IMR-90 (cell line): ENCODE measurements at regions not wholly inside any gene's neighbourhood (a gene's known extent, or its start where the extent isn't known, plus 50 kb on each side); places are given as distances from the start of the nearest gene placed in this dataset.
A peak's percentile ranks its signal among the peaks of the same experiment; 100 is the strongest.

Source experiments
- ATAC-seq: fragments of 200-7000 bp; cut with Tn5 transposase; 2 replicates; pipeline ENCODE4 v1.9.1; 2020; ENCODE audit warnings: low read depth, mild to moderate bottlenecking, moderate library complexity
- BruUV-seq: library from RNA; stranded (reverse); fragments of 400-500 nt; replicated peaks from 2 replicates; lab custom pipeline; 2021; lab: Mats Ljungman, UMichigan
- CTCF ChIA-PET: fragments of 300-600 bp; formaldehyde crosslinking; extraction: SDS; loops from one replicate; lab custom pipeline; 2021; ENCODE audit warnings: antibody characterized with exemption; lab: Yijun Ruan, JAX
- POLR2A ChIA-PET: fragments of 300-600 bp; sonication (Branson Sonifier 250); formaldehyde crosslinking; loops from one replicate; lab custom pipeline; 2022; ENCODE audit warnings: antibody characterized with exemption; ENCODE audit not compliant: unreplicated experiment; lab: Charles Lee
- DNase-seq: peaks from one replicate; pipeline ENCODE4 v3.0.0; 2013
- H2AFZ ChIP-seq: replicated peaks from 2 replicates; pipeline ENCODE3; 2013; ENCODE audit warnings: low read length, mild to moderate bottlenecking; ENCODE audit not compliant: poor library complexity
- H2AK5ac ChIP-seq: 2 replicates; pipeline ENCODE4 v1.6.1; 2013; ENCODE audit warnings: low read depth, low read length, inconsistent platforms
- H2AK9ac ChIP-seq: replicated peaks from 2 replicates; pipeline ENCODE3; 2013; ENCODE audit warnings: mild to moderate bottlenecking, low read depth, low read length, moderate library complexity; ENCODE audit not compliant: poor library complexity
- H2BK120ac ChIP-seq: 2 replicates; pipeline ENCODE4 v1.6.1; 2013; ENCODE audit warnings: low read depth, low read length, inconsistent platforms
- H2BK15ac ChIP-seq: 3 replicates; pipeline ENCODE4 v1.6.1; 2013; ENCODE audit warnings: low read depth, low read length, inconsistent platforms
- H2BK20ac ChIP-seq: 2 replicates; pipeline ENCODE4 v1.6.1; 2013; ENCODE audit warnings: low read depth, mild to moderate bottlenecking, inconsistent platforms, low read length, moderate library complexity
- H2BK5ac ChIP-seq: 2 replicates; pipeline ENCODE4 v1.6.1; 2013; ENCODE audit warnings: mild to moderate bottlenecking, low read depth, low read length, inconsistent platforms; ENCODE audit not compliant: poor library complexity, severe bottlenecking
- H3K14ac ChIP-seq: replicated peaks from 2 replicates; pipeline ENCODE4 v1.6.1; 2013; ENCODE audit warnings: low read depth, low read length, inconsistent platforms
- H3K18ac ChIP-seq: 2 replicates; pipeline ENCODE4 v1.6.1; 2013; ENCODE audit warnings: low read depth, low read length, control low read depth
- H3K23ac ChIP-seq: 2 replicates; pipeline ENCODE4 v1.6.1; 2013; ENCODE audit warnings: low read depth, low read length, inconsistent platforms
- H3K27ac ChIP-seq: 2 replicates; pipeline ENCODE4 v1.5.1; 2013; ENCODE audit warnings: mild to moderate bottlenecking, control low read depth, low read length; ENCODE audit not compliant: insufficient read depth
- H3K27me3 ChIP-seq: 2 replicates; pipeline ENCODE4 v1.6.1; 2013; ENCODE audit warnings: low read length; ENCODE audit not compliant: control insufficient read depth, insufficient read depth
- H3K36me3 ChIP-seq: 2 replicates; pipeline ENCODE4 v1.6.1; 2013; ENCODE audit warnings: low read length, mixed read lengths; ENCODE audit not compliant: control insufficient read depth, insufficient read depth
- H3K4ac ChIP-seq: 2 replicates; pipeline ENCODE4 v1.6.1; 2013; ENCODE audit warnings: low read depth, low read length, inconsistent platforms
- H3K4me1 ChIP-seq: 2 replicates; pipeline ENCODE4 v1.6.1; 2013; ENCODE audit warnings: low read length, mixed read lengths; ENCODE audit not compliant: control insufficient read depth, insufficient read depth
- H3K4me2 ChIP-seq: 2 replicates; pipeline ENCODE4 v1.6.1; 2013; ENCODE audit warnings: low read depth, mild to moderate bottlenecking, control low read depth, low read length, moderate library complexity
- H3K4me3 ChIP-seq: 2 replicates; pipeline ENCODE4 v1.5.1; 2013; ENCODE audit warnings: low read depth, mild to moderate bottlenecking, control low read depth, low read length, moderate library complexity; ENCODE audit not compliant: insufficient read depth
- H3K56ac ChIP-seq: 2 replicates; pipeline ENCODE4 v1.6.1; 2013; ENCODE audit warnings: low read length, inconsistent platforms; ENCODE audit not compliant: insufficient read depth; ENCODE audit errors: extremely low read depth
- H3K79me1 ChIP-seq, 2 experiments: 2 replicates each; pipeline ENCODE4 v1.6.1; 2013; ENCODE audit warnings: low read length in 2 of 2, inconsistent platforms in 1 of 2, low read depth in 1 of 2
- H3K9ac ChIP-seq: 2 replicates; pipeline ENCODE4 v1.6.1; 2013; ENCODE audit warnings: low read depth, low read length, control low read depth
- H3K9me1 ChIP-seq: 2 replicates; pipeline ENCODE4 v1.6.1; 2013; ENCODE audit warnings: low read length, inconsistent platforms; ENCODE audit not compliant: insufficient read depth
- H3K9me3 ChIP-seq: 2 replicates; pipeline ENCODE4 v1.6.1; 2013; ENCODE audit warnings: low read length; ENCODE audit not compliant: control insufficient read depth, insufficient read depth
- H4K20me1 ChIP-seq: 2 replicates; pipeline ENCODE4 v1.6.1; 2013; ENCODE audit warnings: low read length, inconsistent platforms; ENCODE audit not compliant: insufficient read depth
- H4K5ac ChIP-seq: 2 replicates; pipeline ENCODE4 v1.6.1; 2013; ENCODE audit warnings: mild to moderate bottlenecking, low read depth, low read length, control low read depth
- H4K8ac ChIP-seq, 2 experiments: 2 replicates each; pipeline ENCODE4 v1.6.1; 2013; ENCODE audit warnings: low read depth in 2 of 2, low read length in 2 of 2, control low read depth in 1 of 2, inconsistent platforms in 1 of 2
- H4K91ac ChIP-seq: 2 replicates; pipeline ENCODE4 v1.6.1; 2013; ENCODE audit warnings: low read depth, low read length, inconsistent platforms; ENCODE audit not compliant: insufficient read depth
- CHD1 ChIP-seq: IDR thresholded peaks from 2 replicates; pipeline ENCODE4 v1.6.1; 2012; ENCODE audit warnings: low read depth, low read length, improper control_type of control experiment
- CTCF ChIP-seq: conservative IDR thresholded peaks from 2 replicates; pipeline ENCODE4 v1.5.1; 2012; ENCODE audit warnings: mild to moderate bottlenecking, low read depth, low read length, improper control_type of control experiment
- ELK1 ChIP-seq: fragments of 150-350 bp; IDR thresholded peaks from 2 replicates; pipeline ENCODE4 v1.6.1; 2016; ENCODE audit warnings: low read depth, mild to moderate bottlenecking, low read length, moderate library complexity, borderline replicate concordance
- FOS ChIP-seq: fragments of 150-350 bp; IDR thresholded peaks from 2 replicates; pipeline ENCODE4 v1.6.1; 2016; ENCODE audit warnings: low read depth, low read length
- MXI1 ChIP-seq: IDR thresholded peaks from 2 replicates; pipeline ENCODE4 v1.6.1; 2012; ENCODE audit warnings: low read depth, mild to moderate bottlenecking, low read length, moderate library complexity, borderline replicate concordance
- POLR2A ChIP-seq: IDR thresholded peaks from 2 replicates; pipeline ENCODE4 v1.6.1; 2012; ENCODE audit warnings: mild to moderate bottlenecking, low read depth, low read length
- RCOR1 ChIP-seq: IDR thresholded peaks from 2 replicates; pipeline ENCODE4 v1.6.1; 2012; ENCODE audit warnings: mild to moderate bottlenecking, low read length, improper control_type of control experiment; ENCODE audit not compliant: insufficient replicate concordance
- SMC3 ChIP-seq: fragments of 150-350 bp; IDR thresholded peaks from 2 replicates; pipeline ENCODE4 v1.6.1; 2016; ENCODE audit warnings: low read depth, mild to moderate bottlenecking, antibody characterized with exemption, low read length, moderate library complexity
- WGBS, 2 experiments: methylation state at CpG; one replicate each; pipeline versions ENCODE4 v1.1.5 to v1.1.7; 2013; ENCODE audit warnings: missing lambda C conversion rate in 2 of 2; ENCODE audit not compliant: insufficient read length in 1 of 2; ENCODE audit errors: extremely low coverage in 2 of 2; 5-methylcytosine and 5-hydroxymethylcytosine counted together
- dilution Hi-C: fragments of 300-500 bp; cut with HindIII; formaldehyde crosslinking; loops from one replicate; pipeline ENCODE4 v1.14.3; 2018; ENCODE audit warnings: low sequenced_read_pairs; ENCODE audit not compliant: unreplicated experiment
- in situ Hi-C: fragments of 300-500 bp; cut with MboI; formaldehyde crosslinking; loops from 3 replicates; pipeline ENCODE4 v1.14.3; 2019; ENCODE audit warnings: low sequenced_read_pairs, inconsistent platforms, mixed read lengths
- intact Hi-C: fragments of 100-400 bp; cut with micrococcal nuclease; formaldehyde crosslinking; loops from 2 replicates; pipeline ENCODE4 v1.10.0; 2022

- no peak overlapping the region for H3K9ac ChIP-seq
- dilution Hi-C loops = no loop called here
- H3K14ac ChIP-seq = no peak overlapping the region
- peak overlapping the region; percentile 40 for H3K4me3 ChIP-seq
- no peak overlapping the region for H2BK5ac ChIP-seq
- peaks cover 24% of the 10 kb centered on the region for H3K27me3 ChIP-seq
- H3K4me2 ChIP-seq = peak overlapping the region; percentile 69
- no peak overlapping the region for H3K23ac ChIP-seq
- H2BK120ac ChIP-seq = no peak overlapping the region
- no peak overlapping the region for H3K18ac ChIP-seq
- in situ Hi-C loops = no loop called here
- no peak overlapping the region for H2BK15ac ChIP-seq
- peak overlapping the region; percentile 34; the same call in 1 of the 2 replicates for H2BK20ac ChIP-seq
- peak overlapping the region; percentile 90 for H2AFZ ChIP-seq
- no peaks in the 10 kb centered on the region for H3K36me3 ChIP-seq
- H4K5ac ChIP-seq = no peak overlapping the region; the same call in 1 of the 2 replicates
- peak; percentile 93 for DNase-seq
- no peak overlapping the region for H4K91ac ChIP-seq
- H4K20me1 ChIP-seq = 0 out of 2 replicates have a peak, but pooled peaks cover 4% of the 10 kb centered on the region
- intact Hi-C loops = no loop called here
- ATAC-seq = peak; percentile 99
- ChIA-PET CTCF (no interaction called here), POLR2A (interaction anchor here (0.6 kb wide), 1 partner anchor 81 kb away, joined by 6 read pairs; no protein-coding TSS in a partner anchor)
- BruUV-seq = no TSS peak
- H2AK5ac ChIP-seq = no peak overlapping the region
- H3K56ac ChIP-seq = no peak overlapping the region
- H3K4ac ChIP-seq = no peak overlapping the region
- no peaks in the 10 kb centered on the region for H3K9me1 ChIP-seq
- TF ChIP-seq SMC3 (no peak), CHD1 (no peak), POLR2A (no peak), RCOR1 (no peak), MXI1 (no peak), FOS (no peak), ELK1 (no peak), CTCF (no peak)
- peaks cover 7% of the 10 kb centered on the region; the same call in 1 of the 2 replicates for H3K4me1 ChIP-seq
- H3K9me3 ChIP-seq = no peaks in the 10 kb centered on the region
- 3% methylated on average over 7 of the region's 20 CpGs; no CpG with 5 or more reads in 1 of the 2 experiments for WGBS, 2 experiments
- peak overlapping the region in 1 of 2 experiments; percentile 33; a peak in 1 of 4 replicates for H4K8ac ChIP-seq
- no peak overlapping the region for H3K27ac ChIP-seq
- H2AK9ac ChIP-seq = no peak overlapping the region
- H3K79me1 ChIP-seq = no peaks in the 10 kb centered on the region
These were observed 373.5 kb downstream of the RPS24 start for GRCh38 chr10:78407009-78407711.
